ENCODE measurements at regions not wholly inside any gene's neighbourhood (a gene's known extent, or its start where the extent isn't known, plus 50 kb on each side); places are given as distances from the start of the nearest gene placed in this dataset.

- no peak for TF ChIP-seq CTCF (IDR thresholded peaks at IDR 0.05; ENCODE audit: insufficient read depth, low read depth, low read length)
- no peak for TF ChIP-seq EZH2 (IDR thresholded peaks at IDR 0.05; ENCODE audit: insufficient read depth, low read length)
- peaks cover 32% of the 10 kb centered on the region for H3K27me3 Mint-ChIP-seq (ENCODE audit: low read depth, unreplicated experiment)
- no peak overlapping the region for H3K4me3 Mint-ChIP-seq (ENCODE audit: unreplicated experiment)
- Histone ChIP-seq H3K79me2 (ENCODE audit: insufficient read depth, low read length) (no peaks in the 10 kb centered on the region), H3K9me3 (ENCODE audit: insufficient read depth, low read depth, low read length) (no peaks in the 10 kb centered on the region), H3K4me2 (ENCODE audit: low read length) (no peak overlapping the region), H3K4me1 (ENCODE audit: insufficient read depth, low read length) (no peaks in the 10 kb centered on the region), H3K36me3 (ENCODE audit: insufficient read depth, low read length) (no peaks in the 10 kb centered on the region), H4K20me1 (ENCODE audit: insufficient read depth, low read length) (no peaks in the 10 kb centered on the region), H3K27ac (ENCODE audit: low read depth, low read length) (no peak overlapping the region), H3K9ac (ENCODE audit: low read length) (no peak overlapping the region), H3K4me3 (ENCODE audit: insufficient read depth, low read depth, low read length) (no peak overlapping the region), H3K27me3 (ENCODE audit: insufficient read depth, low read length) (peaks cover 18% of the 10 kb centered on the region), H2AFZ (ENCODE audit: low read depth, low read length) (no peak overlapping the region)
- FAIRE-seq (no peak), DNase-seq (ENCODE audit: low read depth) (no peak)
- H3K9me3 Mint-ChIP-seq (ENCODE audit: unreplicated experiment), result peaks cover 3% of the 10 kb centered on the region
- no peaks in the 10 kb centered on the region for H3K36me3 Mint-ChIP-seq (ENCODE audit: low read depth, unreplicated experiment)
- peaks cover 3% of the 10 kb centered on the region for H3K4me1 Mint-ChIP-seq (ENCODE audit: low read depth, unreplicated experiment)
- no peak overlapping the region for H3K27ac Mint-ChIP-seq (ENCODE audit: unreplicated experiment)
Measured at GRCh38 chr3:45332493-45332892, 55.9 kb upstream of the LARS2 start.

- DNase-seq (ENCODE audit: low read depth), result no peak
- H3K4me2 ChIP-seq (ENCODE audit: low read length), result no peak overlapping the region
- H3K9me3 ChIP-seq (ENCODE audit: insufficient read depth, low read depth, low read length), result no peaks in the 10 kb centered on the region
- peaks cover under 1% of the 10 kb centered on the region for H3K36me3 Mint-ChIP-seq (ENCODE audit: low read depth, unreplicated experiment)
- H3K27ac ChIP-seq (ENCODE audit: low read depth, low read length), result no peak overlapping the region
- H2AFZ ChIP-seq (ENCODE audit: low read depth, low read length), result no peak overlapping the region
- peaks cover 5% of the 10 kb centered on the region for H3K9me3 Mint-ChIP-seq (ENCODE audit: unreplicated experiment)
- TF ChIP-seq EZH2 (IDR thresholded peaks at IDR 0.05; ENCODE audit: insufficient read depth, low read length), result no peak
- no peak for TF ChIP-seq CTCF (IDR thresholded peaks at IDR 0.05; ENCODE audit: insufficient read depth, low read depth, low read length)
- no peaks in the 10 kb centered on the region for H3K4me1 ChIP-seq (ENCODE audit: insufficient read depth, low read length)
- peaks cover 33% of the 10 kb centered on the region for H3K27me3 Mint-ChIP-seq (ENCODE audit: low read depth, unreplicated experiment)
- FAIRE-seq, result no peak
- no peaks in the 10 kb centered on the region for H4K20me1 ChIP-seq (ENCODE audit: insufficient read depth, low read length)
- H3K27ac Mint-ChIP-seq (ENCODE audit: unreplicated experiment), result no peak overlapping the region
- H3K4me3 ChIP-seq (ENCODE audit: insufficient read depth, low read depth, low read length), result no peak overlapping the region
- H3K4me3 Mint-ChIP-seq (ENCODE audit: unreplicated experiment), result no peak overlapping the region
- no peak overlapping the region for H3K9ac ChIP-seq (ENCODE audit: low read length)
- H3K79me2 ChIP-seq (ENCODE audit: insufficient read depth, low read length), result no peaks in the 10 kb centered on the region
- H3K36me3 ChIP-seq (ENCODE audit: insufficient read depth, low read length), result no peaks in the 10 kb centered on the region
- H3K4me1 Mint-ChIP-seq (ENCODE audit: low read depth, unreplicated experiment), result peaks cover 3% of the 10 kb centered on the region
- H3K27me3 ChIP-seq (ENCODE audit: insufficient read depth, low read length), result peaks cover 21% of the 10 kb centered on the region
Measured at GRCh38 chr3:45332901-45333407, 55.4 kb upstream of the LARS2 start.

- Histone ChIP-seq H3K36me3 (ENCODE audit: insufficient read depth, low read length) (no peaks in the 10 kb centered on the region), H3K79me2 (ENCODE audit: insufficient read depth, low read length) (no peaks in the 10 kb centered on the region), H2AFZ (ENCODE audit: low read depth, low read length) (no peak overlapping the region), H3K9me3 (ENCODE audit: insufficient read depth, low read depth, low read length) (no peaks in the 10 kb centered on the region), H3K27me3 (ENCODE audit: insufficient read depth, low read length) (peaks cover 27% of the 10 kb centered on the region), H4K20me1 (ENCODE audit: insufficient read depth, low read length) (no peaks in the 10 kb centered on the region), H3K9ac (ENCODE audit: low read length) (no peak overlapping the region), H3K4me2 (ENCODE audit: low read length) (no peak overlapping the region), H3K4me3 (ENCODE audit: insufficient read depth, low read depth, low read length) (no peak overlapping the region), H3K4me1 (ENCODE audit: insufficient read depth, low read length) (no peaks in the 10 kb centered on the region), H3K27ac (ENCODE audit: low read depth, low read length) (no peak overlapping the region)
- H3K4me3 Mint-ChIP-seq (ENCODE audit: unreplicated experiment), result no peak overlapping the region
- peaks cover 3% of the 10 kb centered on the region for H3K4me1 Mint-ChIP-seq (ENCODE audit: low read depth, unreplicated experiment)
- no peak overlapping the region for H3K27ac Mint-ChIP-seq (ENCODE audit: unreplicated experiment)
- H3K9me3 Mint-ChIP-seq (ENCODE audit: unreplicated experiment), result peaks cover 9% of the 10 kb centered on the region
- DNase-seq (ENCODE audit: low read depth), result peak; percentile 22
- no peak for TF ChIP-seq EZH2 (IDR thresholded peaks at IDR 0.05; ENCODE audit: insufficient read depth, low read length)
- no peak for TF ChIP-seq CTCF (IDR thresholded peaks at IDR 0.05; ENCODE audit: insufficient read depth, low read depth, low read length)
- H3K36me3 Mint-ChIP-seq (ENCODE audit: low read depth, unreplicated experiment), result peaks cover 2% of the 10 kb centered on the region
- H3K27me3 Mint-ChIP-seq (ENCODE audit: low read depth, unreplicated experiment), result peaks cover 39% of the 10 kb centered on the region
- no peak for FAIRE-seq
Measured at GRCh38 chr3:45333549-45333948, 54.8 kb upstream of the LARS2 start.

All from astrocyte (in vitro differentiated cells and primary cell).